GM12864 (cell line): ENCODE measurements at regions not wholly inside any gene's neighbourhood (a gene's known extent, or its start where the extent isn't known, plus 50 kb on each side); places are given as distances from the start of the nearest gene placed in this dataset.

Experiments used
- DNase-seq: peaks from one replicate; pipeline ENCODE4 v3.0.0-alpha.2; 2011; ENCODE audit warnings: low read depth
- H3K4me3 ChIP-seq: 2 replicates; pipeline ENCODE4 v1.5.1; 2011; ENCODE audit warnings: mild to moderate bottlenecking, low read depth, low read length, control low read depth
- CTCF ChIP-seq: IDR thresholded peaks from 2 replicates; pipeline ENCODE4 v1.5.1; 2011; ENCODE audit warnings: low read depth, mild to moderate bottlenecking, moderate library complexity, low read length, control low read depth, inconsistent platforms; ENCODE audit errors: missing control alignments

GRCh38 chr2:217462121-217462520 is 540.7 kb downstream of the TNS1 start:
- H3K4me3 ChIP-seq, result no peak overlapping the region
- TF ChIP-seq CTCF, result no peak
- no peak for DNase-seq

DNA sequence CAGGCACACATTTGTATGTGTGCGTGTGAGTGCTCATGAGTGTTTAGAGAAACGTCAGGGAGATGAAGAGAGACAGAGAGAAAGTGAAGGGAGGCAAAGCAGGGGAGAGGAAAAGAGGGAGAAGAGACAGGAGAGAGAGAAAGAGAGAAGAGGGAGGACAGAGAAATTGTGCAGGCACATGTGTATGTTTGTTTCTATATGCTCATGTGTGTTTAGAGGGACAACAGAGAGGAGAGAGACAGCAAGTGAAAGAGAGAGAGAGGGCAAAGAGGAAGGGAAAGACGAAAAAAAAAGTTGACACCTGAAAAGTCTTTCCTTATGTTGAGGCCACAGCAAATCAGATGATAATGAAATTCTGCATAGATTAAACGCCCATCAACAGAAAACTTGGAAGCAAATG is 541.1 kb downstream of the TNS1 start:
- no peak for DNase-seq
- H3K4me3 ChIP-seq, result no peak overlapping the region
- no peak for TF ChIP-seq CTCF

- H3K4me3 ChIP-seq, result no peak overlapping the region
- no peak for DNase-seq
- TF ChIP-seq CTCF, result no peak
These were observed 543.0 kb downstream of the TNS1 start for GRCh38 chr2:217459680-217460405.

DNA sequence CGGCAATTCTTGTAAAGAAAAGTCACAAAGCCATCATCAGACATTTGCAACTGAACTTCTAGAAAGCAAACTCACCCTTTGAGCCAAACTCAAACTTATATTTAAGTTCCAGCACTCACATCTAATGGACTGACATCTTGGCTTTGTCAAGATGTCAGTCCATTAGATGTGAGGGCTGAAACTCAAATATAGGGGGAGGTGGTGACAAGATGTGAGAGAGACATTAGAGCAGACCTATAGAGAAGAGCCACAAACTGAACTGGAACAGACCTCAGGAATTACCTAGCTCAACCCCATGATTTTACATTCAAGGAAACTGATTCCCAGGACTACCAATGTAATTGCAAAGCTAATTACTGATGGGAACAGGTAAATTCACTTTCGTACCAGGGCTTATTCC is 543.8 kb downstream of the TNS1 start:
- no peak for TF ChIP-seq CTCF

GRCh38 chr2:217456016-217456415 is 546.8 kb downstream of the TNS1 start:
- no peak for TF ChIP-seq CTCF

More for the DNA sequence above, 543.8 kb downstream of the TNS1 start:
- H3K4me3 ChIP-seq, result no peak overlapping the region
- no peak for DNase-seq

DNA sequence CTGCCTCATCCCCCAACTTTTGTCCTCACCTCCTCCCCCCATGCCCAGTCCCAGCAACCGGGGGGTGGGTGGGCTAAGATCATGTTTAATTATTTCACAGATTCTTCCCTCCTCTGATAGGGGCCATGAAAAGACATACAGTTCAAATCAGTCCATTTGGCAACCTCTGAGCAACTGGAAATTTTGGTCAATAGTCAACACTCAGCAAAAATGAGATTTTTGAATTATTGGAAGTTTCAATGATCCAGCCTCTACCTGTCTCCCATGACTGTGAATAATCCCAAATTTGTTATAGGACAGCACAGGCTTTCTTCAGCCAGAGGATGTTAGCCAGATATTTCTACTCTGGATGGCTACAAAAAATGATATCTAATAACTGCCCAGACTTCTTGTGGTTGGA is 549.9 kb downstream of the TNS1 start:
- no peak overlapping the region for H3K4me3 ChIP-seq
- no peak for TF ChIP-seq CTCF
- no peak for DNase-seq

More at GRCh38 chr2:217456016-217456415, 546.8 kb downstream of the TNS1 start:
- H3K4me3 ChIP-seq, result no peak overlapping the region
- DNase-seq, result no peak

DNA sequence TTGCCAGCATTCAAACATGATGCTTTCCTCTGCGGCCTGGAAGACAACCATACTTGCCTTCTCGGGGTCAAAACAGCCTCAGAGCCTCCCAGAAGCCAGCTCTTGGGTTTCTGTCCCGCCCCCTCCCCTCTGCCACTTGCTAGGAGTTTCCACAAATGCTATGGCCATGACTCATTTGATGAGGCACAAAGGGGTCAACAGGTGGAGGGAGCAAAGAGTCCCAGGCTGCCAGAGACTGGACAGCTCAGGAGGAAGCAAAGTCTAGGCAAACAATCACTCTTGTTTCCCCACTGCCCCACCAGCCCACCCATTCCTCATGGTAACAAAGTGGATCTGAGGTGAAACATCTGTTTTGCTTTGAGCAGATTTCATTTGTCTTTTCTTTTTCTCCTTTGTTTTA is 551.1 kb downstream of the TNS1 start:
- no peak overlapping the region for H3K4me3 ChIP-seq
- no peak for TF ChIP-seq CTCF
- no peak for DNase-seq
